NCI-H1436 (cell line): ENCODE measurements at regions not wholly inside any gene's neighbourhood (a gene's known extent, or its start where the extent isn't known, plus 50 kb on each side); places are given as distances from the start of the nearest gene placed in this dataset.

ENCODE experiments used
- DNase-seq: peaks from one replicate; lab custom pipeline; 2025; lab: John Stamatoyannopoulos, UW

DNA sequence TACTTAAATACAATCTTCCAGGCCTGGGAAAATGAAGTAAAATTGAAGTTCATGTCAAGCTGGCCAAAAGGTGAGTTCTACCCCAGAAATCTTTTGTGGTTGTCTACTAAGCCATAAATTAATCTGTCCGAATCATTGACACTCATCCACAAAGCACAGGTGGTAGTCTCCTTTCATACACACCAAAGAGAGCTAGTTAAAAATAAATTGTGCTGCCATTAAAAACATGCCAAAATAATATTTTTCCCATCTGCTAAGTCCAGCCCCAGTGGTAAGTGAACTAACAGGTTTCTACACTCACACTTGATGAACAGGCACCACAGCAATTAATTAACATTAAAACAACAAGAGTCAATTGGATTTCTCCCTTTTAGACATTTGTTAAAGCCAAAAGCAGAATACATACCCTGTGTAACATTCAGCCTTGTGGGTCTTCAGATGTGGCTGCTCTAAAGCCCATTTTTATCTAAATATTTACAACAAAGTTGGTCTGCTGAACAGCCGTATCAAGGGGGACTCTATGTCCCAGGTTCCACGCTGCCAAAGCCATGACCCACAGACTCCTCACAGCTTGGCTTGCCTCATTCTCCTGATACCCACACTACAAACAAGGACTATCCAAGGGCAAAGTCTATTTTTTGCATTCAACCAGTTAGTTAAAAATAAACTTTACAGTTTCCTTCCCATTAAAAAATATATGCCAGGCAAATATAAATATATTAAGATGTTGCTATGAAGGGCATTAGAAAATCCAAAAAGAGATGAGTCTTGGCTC is 490.4 kb downstream of the BMP2 start:
- no peak for DNase-seq

DNA sequence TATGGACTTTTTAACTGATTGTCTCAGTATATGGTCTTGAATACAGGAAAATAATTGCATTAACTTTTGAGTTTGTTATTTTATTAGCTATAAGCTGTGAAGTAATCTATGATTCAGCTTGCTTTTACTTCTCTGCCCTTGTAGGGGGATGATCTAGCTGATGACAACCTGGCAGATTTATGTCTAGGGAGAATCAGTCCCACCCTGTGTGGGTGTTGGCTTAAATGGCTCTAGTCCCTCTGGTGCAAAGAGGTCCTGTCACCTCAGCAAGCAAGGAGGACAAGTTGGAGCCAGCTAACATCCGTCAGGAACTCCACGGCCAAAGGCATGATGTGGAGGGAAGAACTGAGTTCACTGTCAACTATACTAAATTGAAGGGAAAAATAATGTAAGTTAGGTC is 495.3 kb downstream of the BMP2 start:
- DNase-seq = no peak

DNA sequence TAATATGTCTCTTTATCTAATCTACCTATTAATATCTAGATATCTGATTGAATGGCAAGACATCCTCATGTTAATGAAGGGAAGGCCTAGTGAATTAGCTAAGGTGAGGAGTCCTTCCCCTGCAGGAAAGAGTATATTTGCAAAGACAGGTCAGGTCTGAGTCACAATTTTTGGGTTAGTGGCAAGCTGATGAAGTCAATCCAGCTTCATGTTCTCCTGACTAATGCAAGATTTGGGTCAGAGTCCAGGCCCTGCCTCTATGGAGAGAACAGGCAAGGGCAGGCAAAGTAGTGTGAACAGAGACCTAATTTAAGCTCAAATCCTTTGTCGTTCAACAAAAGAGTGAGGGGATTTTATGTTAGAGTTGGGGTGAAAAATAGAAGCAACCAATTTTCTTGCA is 496.7 kb downstream of the BMP2 start:
- DNase-seq = no peak

DNA sequence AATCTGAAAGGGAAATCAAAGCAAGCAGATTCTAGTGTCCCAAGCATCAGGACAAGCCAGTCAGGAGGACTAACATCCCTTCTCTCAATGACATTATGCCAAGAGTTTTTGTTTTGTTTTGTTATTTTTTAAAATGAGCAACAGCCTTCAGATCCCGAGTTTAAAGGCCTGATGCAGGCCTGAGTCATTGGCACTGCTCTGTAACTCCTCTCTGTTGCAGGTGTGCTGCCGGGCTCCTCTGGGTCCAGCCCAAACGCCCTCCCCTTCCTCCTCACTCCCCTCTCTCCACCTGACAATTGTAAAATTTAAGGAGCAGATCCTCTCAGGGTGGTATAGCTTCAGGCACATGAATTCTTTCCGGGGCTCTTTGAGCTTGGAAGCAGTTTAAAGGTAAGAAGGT is 502.0 kb downstream of the BMP2 start:
- DNase-seq = no peak

DNA sequence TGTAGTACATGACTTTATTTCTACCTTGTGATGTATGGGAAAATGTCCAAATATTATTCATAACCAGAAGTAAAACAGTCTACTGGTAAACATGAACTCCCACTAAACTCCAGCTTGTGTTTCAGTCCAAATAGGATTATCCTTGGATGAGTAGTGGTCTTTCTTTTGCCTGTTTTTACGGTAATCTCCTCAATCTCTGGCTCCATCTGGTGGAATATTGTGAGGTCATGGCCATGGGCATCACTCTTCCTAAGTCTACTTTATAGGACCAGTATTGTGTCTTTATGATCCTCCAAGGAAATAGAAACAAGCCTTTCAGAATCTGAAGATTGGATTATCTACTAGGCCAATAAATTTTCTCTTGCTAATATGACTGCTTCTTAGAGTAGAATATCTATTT is 505.0 kb downstream of the BMP2 start:
- no peak for DNase-seq

DNA sequence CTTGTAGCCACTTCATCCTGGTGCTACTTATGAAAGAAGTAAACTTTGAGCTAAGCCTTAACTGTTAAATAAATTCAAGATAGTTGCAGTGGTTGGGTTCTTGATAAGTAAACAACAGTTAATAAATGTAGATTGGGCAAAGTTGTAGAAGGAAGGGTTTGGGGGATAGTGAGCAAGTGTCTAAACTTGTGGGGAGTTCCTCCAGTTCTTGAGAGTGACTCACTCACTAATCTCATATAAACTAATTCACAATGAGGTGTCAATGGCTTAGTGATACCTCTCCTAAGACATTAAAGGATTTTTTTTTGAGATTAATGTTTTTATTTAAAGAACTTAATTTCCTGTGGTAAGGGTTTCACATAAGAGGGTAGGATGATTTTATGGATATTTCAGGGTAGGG is 507.4 kb downstream of the BMP2 start:
- DNase-seq = no peak

DNA sequence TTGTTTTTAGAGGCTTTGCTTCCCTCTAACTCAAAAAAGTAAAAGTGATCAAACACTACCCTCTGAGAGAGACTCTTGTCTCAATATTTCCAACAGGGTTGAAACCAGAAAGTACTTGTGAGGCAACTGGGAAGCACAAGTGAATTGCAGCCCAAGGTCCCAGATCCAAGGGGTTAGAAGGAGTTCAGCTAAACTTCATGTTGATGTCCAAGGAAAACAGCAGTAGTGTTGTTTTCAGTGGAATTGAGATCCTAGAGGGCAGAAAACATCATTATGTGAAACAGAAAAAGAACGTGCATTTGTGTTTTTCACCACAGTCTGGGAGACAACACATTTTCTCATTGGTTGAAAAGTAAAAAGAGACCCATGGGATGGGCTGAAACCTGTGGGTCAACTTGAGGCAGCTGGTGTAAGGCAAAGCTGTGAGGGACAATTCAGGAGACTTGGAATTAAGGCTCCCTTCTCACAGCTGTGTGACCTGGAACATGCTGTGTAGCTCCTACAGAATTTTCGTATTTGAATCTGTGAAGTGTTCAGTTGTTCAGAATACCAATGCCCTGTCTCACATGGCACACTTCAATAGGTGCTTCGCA is 508.3 kb downstream of the BMP2 start:
- no peak for DNase-seq

DNA sequence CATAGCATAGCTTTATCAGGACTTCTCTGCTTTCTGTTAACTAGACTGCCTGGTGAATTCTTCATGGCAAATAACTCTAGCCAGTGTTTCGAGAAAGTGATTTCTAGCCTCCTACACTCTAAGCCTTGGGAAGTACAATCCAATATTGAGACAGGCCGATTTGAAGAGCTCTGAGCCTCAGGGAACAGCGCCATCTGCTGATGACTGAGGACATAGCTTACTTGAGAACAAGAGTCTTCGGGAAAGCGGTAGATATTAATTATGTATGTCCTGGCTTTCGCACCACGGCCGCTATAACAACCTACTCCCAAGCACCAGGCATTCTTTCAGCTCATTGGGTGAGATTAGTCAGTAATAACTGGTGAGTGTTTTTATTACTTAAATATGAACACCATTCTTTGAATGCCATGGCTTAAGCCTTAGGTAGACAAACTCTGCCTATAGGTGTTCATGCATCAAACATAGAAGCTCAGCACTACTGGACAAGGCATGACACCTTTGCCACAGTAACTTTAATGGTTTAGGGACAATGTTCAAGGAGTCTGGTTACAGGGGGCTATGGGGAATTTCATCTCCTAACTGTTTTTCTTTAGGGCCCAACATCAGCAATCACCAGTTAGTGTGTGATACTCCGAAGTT is 518.6 kb downstream of the BMP2 start:
- DNase-seq = peak; percentile 84

DNA sequence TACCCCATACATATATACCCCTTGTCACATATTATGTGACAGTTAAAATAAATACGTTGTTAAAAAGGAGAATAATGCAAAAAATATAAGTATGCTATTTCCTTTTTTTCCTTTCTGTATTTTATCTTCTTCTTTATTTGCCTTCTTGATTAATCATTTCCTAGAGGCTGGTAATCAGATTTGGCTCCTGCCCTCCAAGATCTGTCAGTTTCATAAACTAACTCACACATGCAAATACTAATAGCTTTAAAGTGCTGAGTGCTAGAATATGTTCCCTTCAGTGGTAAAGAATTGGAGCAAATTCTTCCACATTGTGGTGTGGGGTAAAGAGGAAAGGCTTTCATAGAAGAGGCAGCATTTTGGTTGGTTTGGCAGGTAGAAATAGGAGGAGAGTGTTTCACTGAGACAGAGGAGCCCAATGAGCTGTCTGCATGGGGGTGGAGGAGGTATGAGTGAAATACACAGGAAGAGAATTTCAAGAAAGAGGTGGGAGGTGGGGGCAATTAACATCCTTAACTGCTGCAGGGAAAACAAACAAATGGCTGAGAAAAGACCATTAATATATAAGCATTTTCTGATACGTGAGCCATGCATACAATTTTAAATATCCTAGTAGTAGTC is 523.9 kb downstream of the BMP2 start:
- DNase-seq = no peak

DNA sequence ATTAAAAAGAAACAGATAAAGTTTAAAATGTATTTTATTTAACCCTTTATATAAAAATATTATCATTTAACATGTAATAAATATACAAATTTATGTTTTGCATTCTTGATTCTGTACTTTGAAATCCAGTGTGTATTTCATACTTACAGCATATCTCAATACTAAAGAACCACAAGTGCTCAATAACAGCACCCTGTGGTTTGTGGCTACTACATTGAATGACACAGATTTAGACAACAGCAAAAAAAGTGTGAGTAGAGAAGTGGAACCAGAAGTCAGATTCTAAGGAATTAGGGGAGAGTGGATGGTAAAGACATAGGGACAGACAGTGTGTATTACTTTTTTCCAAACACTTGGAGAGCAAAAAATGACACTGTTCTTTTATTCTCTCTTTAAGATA is 524.5 kb downstream of the BMP2 start:
- DNase-seq = no peak

DNA sequence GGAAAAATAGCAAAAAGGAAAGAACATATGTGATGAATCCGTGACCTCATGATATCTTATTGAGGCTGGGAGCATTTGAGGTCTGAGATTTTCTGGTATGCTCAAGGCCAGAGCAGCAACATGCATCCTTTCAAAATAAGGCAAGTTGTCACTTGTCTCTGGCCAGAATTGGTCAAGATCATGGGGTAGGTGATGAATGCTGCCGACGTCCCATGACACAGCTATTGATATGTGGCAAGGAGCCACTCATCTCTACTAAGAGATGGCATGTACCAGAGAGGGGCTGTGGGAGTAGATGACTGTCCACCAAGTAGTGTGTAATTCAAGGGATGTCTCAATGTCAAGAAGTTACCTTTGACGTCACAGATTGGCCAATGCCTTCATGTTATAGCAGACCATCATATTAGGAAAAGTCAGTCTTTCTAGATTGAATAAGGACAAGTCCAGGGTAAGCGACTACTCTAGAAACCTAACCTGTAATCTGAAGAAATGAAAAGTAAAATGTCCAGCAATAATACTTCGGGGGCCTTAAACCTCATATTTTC is 527.4 kb downstream of the BMP2 start:
- no peak for DNase-seq

DNA sequence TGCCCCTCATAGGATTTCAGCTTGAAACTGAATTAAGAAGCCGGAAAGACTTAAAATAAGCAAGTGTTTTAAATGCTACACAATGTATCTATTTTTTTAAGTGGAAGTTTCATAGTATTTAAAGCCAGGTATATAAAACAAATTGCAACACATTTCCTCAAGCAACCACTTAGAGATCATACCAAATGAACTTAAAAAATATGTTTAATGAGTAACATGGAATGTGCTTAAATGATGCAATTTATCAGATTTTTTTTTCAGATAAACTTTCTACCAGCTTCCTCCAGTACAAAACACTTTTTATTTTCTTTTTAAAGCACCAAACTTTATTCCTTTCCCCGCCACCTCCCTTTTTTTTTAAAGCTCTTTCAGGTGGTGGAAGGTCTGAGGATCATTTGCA is 534.3 kb downstream of the BMP2 start:
- DNase-seq = no peak

DNA sequence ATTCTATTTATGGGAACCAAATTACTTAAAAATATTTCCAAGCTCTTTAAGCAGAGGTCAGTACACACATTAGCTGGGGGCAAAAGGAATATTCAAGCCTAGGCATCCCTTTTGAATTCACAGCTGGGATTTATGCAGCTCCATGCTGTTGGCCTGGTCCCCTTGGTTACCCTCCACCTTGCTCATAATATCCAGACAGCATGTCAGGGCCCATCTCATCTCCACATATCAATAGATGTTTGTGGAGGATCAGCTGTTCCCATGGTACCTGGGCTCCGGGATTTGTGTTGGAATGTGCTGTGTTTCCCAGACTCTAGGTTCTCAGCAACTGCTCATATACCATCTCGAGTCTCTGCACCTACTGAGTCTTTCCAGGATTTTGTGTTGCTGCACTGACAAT is 534.8 kb downstream of the BMP2 start:
- no peak for DNase-seq

DNA sequence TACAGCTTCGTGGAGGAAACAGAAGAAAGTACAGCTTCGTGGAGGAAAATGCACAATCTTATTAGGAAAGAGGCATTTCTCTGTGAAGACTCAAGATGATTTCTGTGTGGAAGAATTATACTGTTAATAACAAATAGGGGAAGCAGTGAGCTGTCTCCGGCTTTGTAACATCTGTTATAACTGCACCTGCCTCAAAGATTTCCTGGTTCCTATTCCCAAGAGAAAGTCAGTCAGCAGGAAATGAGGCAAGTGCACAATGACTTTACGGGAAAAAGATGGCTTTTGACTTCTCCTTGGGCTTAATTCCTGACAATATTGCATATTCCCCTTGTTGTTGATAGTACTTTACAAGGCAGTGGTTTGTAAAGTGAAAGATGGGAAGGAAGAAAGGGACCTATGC is 538.5 kb downstream of the BMP2 start:
- no peak for DNase-seq

DNA sequence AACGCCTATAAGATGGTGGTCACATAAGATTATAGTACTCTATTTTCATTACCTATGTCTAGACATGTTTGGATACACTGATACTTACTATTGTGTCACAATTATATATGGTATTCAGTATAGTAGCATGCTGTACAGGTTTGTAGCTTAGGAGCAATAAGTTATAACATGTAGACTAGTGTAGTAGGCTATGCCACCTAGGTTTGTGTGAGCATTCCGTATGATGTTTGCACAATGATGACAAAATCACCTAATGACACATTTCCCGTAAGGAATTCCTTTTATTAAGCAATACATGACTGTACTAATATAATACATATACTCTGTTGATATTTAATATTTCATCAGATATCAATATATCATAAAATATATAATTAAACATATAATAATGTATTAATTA is 540.7 kb downstream of the BMP2 start:
- no peak for DNase-seq

DNA sequence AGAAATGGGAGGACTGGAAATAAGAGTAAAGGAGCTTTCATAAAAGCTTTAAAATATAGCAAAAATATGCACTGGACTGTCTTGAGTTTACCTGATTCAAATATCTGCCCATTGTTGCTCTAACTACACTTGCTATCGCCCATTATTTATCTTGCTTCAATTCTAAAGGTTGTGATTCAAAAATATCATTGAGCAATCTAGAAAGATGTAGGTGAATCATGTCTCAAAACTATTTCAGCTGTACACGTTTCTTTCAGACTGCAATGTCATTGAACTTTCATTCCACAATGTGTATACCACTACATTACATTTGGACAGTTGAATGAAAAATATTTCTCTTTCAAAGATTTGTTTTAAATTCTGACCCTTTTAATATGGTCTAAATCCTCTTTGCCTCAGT is 545.6 kb downstream of the BMP2 start:
- DNase-seq = no peak

DNA sequence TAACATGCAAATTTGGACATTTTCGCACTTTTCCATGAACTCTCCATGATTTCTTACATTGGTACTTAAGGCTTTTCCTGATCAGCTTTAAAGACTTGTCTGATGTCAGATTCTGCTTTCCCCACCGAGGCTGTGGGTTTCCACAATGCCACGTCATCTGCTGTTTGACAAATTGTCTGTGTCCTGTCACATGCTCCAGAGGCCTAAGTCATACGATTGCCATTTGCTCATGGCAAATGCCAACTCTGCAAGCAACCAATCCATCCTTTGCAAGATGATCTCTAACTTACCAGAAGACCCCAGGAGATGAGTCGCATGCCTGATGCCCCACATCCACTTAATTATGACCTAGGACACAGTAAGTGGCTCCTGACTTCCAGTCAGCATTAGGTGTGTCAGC is 556.5 kb downstream of the BMP2 start:
- no peak for DNase-seq

DNA sequence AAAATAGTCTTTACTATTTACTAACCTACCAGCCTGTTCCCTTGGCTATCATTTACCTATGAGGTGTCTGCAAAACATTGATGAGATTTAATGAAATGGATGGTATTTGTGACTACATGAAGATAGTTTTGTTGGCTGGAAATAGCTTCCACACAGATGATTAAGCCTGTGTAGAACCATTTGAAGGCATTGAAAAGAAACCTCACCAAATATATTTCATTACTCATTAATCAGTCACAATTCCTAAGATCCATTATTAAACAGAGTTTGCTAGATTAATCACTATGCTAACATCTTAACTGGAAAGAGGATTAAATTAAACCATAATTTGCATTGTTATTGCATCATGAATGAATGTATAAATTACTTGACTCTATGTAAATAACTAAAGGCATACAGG is 560.3 kb downstream of the BMP2 start:
- no peak for DNase-seq

DNA sequence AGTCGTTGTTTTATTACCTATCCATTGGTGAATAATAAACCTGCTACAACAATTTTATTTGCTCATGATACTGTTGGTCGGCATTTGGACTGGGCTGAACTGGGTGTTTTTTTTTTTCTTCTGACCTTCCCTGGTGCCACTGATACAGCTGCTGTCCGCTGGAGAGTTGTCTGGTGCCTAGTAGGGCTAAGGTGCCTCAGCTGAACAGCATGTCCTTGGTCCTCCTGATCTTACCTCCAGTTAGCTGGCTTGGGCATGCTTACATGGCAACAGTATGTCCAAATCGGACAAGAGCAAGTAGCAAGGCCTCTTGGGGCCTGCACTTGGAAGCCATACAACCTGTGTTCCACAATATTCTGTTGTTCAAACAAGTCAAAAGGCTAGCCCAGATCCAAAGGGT is 563.4 kb downstream of the BMP2 start:
- no peak for DNase-seq

DNA sequence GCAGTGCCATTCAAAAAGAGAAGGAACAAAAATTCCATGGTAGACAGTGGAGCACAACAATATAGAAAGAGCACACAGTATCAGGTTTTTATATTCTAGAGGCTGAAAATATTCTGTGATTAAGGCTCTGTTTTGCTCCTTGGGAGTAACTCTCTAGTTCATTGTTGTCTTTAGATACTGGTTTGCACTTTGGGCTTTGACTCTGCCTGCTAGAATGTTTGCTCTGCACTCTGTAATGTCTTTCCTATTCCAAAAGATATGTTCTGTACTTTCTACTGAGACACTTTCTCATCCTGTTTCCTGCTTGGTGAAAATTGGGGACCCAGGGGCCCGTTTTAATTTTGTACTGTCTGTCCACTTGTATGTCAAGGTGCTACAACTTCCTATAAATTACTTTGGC is 564.7 kb downstream of the BMP2 start:
- no peak for DNase-seq

DNA sequence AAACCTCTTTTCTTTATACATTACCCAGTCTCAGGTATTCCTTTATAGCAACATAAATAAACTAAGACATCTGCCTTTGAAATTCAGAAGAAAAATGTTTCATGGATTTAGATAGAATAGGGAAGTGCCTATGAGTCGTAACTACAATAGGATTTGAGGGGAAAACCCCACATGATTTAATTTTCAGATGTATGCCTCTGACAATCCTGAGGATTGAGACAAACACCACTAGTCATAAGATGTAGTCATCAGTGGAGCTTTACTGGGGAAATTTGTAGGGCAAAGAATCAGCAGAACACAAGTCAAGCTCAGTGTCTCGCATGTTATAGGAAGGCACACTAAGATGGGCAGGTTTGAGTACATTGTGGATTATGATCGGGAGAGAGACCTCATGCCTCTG is 566.4 kb downstream of the BMP2 start:
- no peak for DNase-seq

DNA sequence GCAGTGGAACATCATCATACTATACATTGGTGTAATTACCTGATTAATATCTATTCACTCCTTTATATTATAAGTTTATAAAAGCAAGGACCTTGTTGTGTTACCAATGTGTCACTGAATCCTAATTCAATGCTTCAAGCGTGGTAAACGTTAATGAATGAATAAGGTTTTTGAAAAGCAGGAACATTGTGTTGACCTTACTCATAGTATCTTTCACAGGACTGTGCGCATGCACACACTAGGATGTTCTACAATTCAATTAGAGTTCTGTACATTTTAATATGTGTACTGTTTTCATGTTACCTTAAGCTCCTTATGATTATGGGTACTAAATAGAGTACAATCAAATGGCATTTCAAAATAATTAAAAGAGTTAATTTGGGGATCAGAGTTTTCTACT is 578.5 kb downstream of the BMP2 start:
- no peak for DNase-seq

DNA sequence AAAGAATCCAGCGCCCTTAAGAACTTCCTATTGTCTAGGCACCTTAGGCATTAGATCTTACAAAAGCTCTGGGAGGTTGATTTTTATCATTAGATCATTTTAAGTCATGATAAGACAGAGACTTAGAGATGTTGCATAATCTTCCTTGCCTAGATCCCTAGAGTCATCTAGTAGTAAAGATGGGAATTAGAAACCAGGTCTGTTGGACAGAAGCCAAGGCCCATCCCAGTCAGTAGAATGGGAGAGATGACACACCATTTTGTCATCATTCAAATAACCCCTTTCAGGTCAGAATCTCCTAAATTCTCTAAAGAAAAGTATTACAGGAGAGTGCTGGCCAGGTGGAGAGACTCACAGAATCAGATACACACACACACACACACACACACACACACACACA is 579.1 kb downstream of the BMP2 start:
- DNase-seq = no peak
